H9 (cell line): ENCODE measurements at regions not wholly inside any gene's neighbourhood (a gene's known extent, or its start where the extent isn't known, plus 50 kb on each side); places are given as distances from the start of the nearest gene placed in this dataset.

ENCODE experiments used
- DNase-seq: peaks from one replicate; pipeline ENCODE4 v3.0.0-alpha.2; 2017
- H2AFZ ChIP-seq: one replicate; pipeline ENCODE4 v1.6.1; 2013; ENCODE audit warnings: mild to moderate bottlenecking, low read length, control low read depth, moderate library complexity
- H2AK5ac ChIP-seq: 2 replicates; pipeline ENCODE4 v1.6.1; 2013; ENCODE audit warnings: low read length, control low read depth, mixed read lengths; ENCODE audit not compliant: insufficient read length
- H2BK120ac ChIP-seq: one replicate; pipeline ENCODE4 v1.6.1; 2013; ENCODE audit warnings: low read depth, mild to moderate bottlenecking, low read length, control low read depth, inconsistent platforms; ENCODE audit not compliant: poor library complexity, severe bottlenecking
- H2BK12ac ChIP-seq: 2 replicates; pipeline ENCODE4 v1.6.1; 2013; ENCODE audit warnings: low read length, control low read depth, mixed read lengths, low read depth; ENCODE audit not compliant: insufficient read length
- H2BK15ac ChIP-seq: 2 replicates; pipeline ENCODE4 v1.6.1; 2013; ENCODE audit warnings: low read depth, low read length, control low read depth
- H2BK20ac ChIP-seq: one replicate; pipeline ENCODE4 v1.6.1; 2013; ENCODE audit warnings: low read depth, mild to moderate bottlenecking, low read length, control low read depth, inconsistent platforms; ENCODE audit not compliant: poor library complexity, severe bottlenecking
- H2BK5ac ChIP-seq: 2 replicates; pipeline ENCODE4 v1.6.1; 2013; ENCODE audit warnings: low read length, control low read depth, mixed read lengths; ENCODE audit not compliant: insufficient read length
- H3K14ac ChIP-seq: 2 replicates; pipeline ENCODE4 v1.6.1; 2013; ENCODE audit warnings: low read length, control low read depth; ENCODE audit not compliant: insufficient read depth
- H3K18ac ChIP-seq: 2 replicates; pipeline ENCODE4 v1.6.1; 2013; ENCODE audit warnings: low read depth, mild to moderate bottlenecking, mixed read lengths, low read length, control low read depth; ENCODE audit not compliant: insufficient read length
- H3K23ac ChIP-seq: 2 replicates; pipeline ENCODE4 v1.6.1; 2013; ENCODE audit warnings: low read length, control low read depth, mixed read lengths, low read depth; ENCODE audit not compliant: insufficient read length
- H3K23me2 ChIP-seq: 2 replicates; pipeline ENCODE4 v1.6.1; 2013; ENCODE audit warnings: low read depth, mild to moderate bottlenecking, mixed read lengths, low read length, control low read depth; ENCODE audit not compliant: insufficient read length, poor library complexity, severe bottlenecking
- H3K27ac ChIP-seq: 2 replicates; pipeline ENCODE4 v1.5.1; 2013; ENCODE audit warnings: low read length, control low read depth, mixed read lengths, low read depth; ENCODE audit not compliant: insufficient read length
- H3K27me3 ChIP-seq: 2 replicates; pipeline ENCODE4 v1.6.1; 2013; ENCODE audit warnings: low read length, control low read depth, inconsistent platforms; ENCODE audit not compliant: insufficient read depth
- H3K4ac ChIP-seq: 2 replicates; pipeline ENCODE4 v1.6.1; 2013; ENCODE audit warnings: low read depth, mild to moderate bottlenecking, control low read depth, inconsistent platforms, low read length, moderate library complexity
- H3K4me1 ChIP-seq: 2 replicates; pipeline ENCODE4 v1.6.1; 2013; ENCODE audit warnings: low read length, control low read depth, inconsistent platforms; ENCODE audit not compliant: insufficient read depth
- H3K4me2 ChIP-seq: 2 replicates; pipeline ENCODE4 v1.6.1; 2013; ENCODE audit warnings: low read length, control low read depth, mixed read lengths; ENCODE audit not compliant: insufficient read length, insufficient read depth
- H3K56ac ChIP-seq: 2 replicates; pipeline ENCODE4 v1.6.1; 2013; ENCODE audit warnings: low read depth, mild to moderate bottlenecking, mixed read lengths, low read length, control low read depth; ENCODE audit not compliant: insufficient read length
- H3K79me1 ChIP-seq: 2 replicates; pipeline ENCODE4 v1.6.1; 2013; ENCODE audit warnings: low read depth, mild to moderate bottlenecking, moderate library complexity, low read length, control low read depth, inconsistent platforms; ENCODE audit not compliant: insufficient read depth, poor library complexity, severe bottlenecking
- H3K79me2 ChIP-seq: 2 replicates; pipeline ENCODE4 v1.6.1; 2013; ENCODE audit warnings: low read length, control low read depth, inconsistent platforms; ENCODE audit not compliant: insufficient read depth
- H3K9ac ChIP-seq: 2 replicates; pipeline ENCODE4 v1.6.1; 2013; ENCODE audit warnings: low read length, control low read depth, mixed read lengths; ENCODE audit not compliant: insufficient read length; ENCODE audit errors: extremely low read depth
- H3K9me3 ChIP-seq: one replicate; pipeline ENCODE4 v1.6.1; 2013; ENCODE audit warnings: low read depth, low read length, inconsistent platforms; ENCODE audit not compliant: control insufficient read depth
- H3T11ph ChIP-seq: one replicate; pipeline ENCODE4 v1.6.1; 2013; ENCODE audit warnings: mild to moderate bottlenecking, low read length, control low read depth, inconsistent platforms
- H4K20me1 ChIP-seq: one replicate; pipeline ENCODE4 v1.6.1; 2013; ENCODE audit not compliant: control insufficient read depth, insufficient read length, insufficient read depth
- H4K5ac ChIP-seq: 2 replicates; pipeline ENCODE4 v1.6.1; 2013; ENCODE audit warnings: low read depth, mild to moderate bottlenecking, mixed read lengths, low read length, control low read depth; ENCODE audit not compliant: insufficient read length
- H4K8ac ChIP-seq: replicated peaks from 2 replicates; pipeline ENCODE4 v1.6.1; 2013; ENCODE audit warnings: low read length, control low read depth, mixed read lengths, low read depth; ENCODE audit not compliant: insufficient read length
- H4K91ac ChIP-seq: 2 replicates; pipeline ENCODE4 v1.6.1; 2013; ENCODE audit warnings: low read depth, mild to moderate bottlenecking, moderate library complexity, mixed read lengths, low read length, control low read depth; ENCODE audit not compliant: insufficient read length
- H3K27ac Mint-ChIP-seq, 3 experiments: 2 replicates in 2 of 3; 3 replicates in 1 of 3; pipeline ENCODE4 v1.8.0; 2020 to 2021; ENCODE audit warnings: mixed read lengths in 3 of 3, mild to moderate bottlenecking in 1 of 3, moderate library complexity in 1 of 3
- H3K27me3 Mint-ChIP-seq: 2 replicates; pipeline ENCODE4 v1.8.0; 2021; ENCODE audit warnings: low read depth, mild to moderate bottlenecking, moderate library complexity, mixed read lengths
- H3K36me3 Mint-ChIP-seq, 3 experiments: 2 replicates in 2 of 3; 3 replicates in 1 of 3; pipeline ENCODE4 v1.8.0; 2020 to 2021; ENCODE audit warnings: low read depth in 3 of 3, mixed read lengths in 3 of 3; ENCODE audit not compliant: insufficient read depth in 1 of 3
- H3K4me1 Mint-ChIP-seq, 2 experiments: 2 replicates each; pipeline ENCODE4 v1.8.0; 2020; ENCODE audit warnings: mixed read lengths in 2 of 2
- H3K4me3 Mint-ChIP-seq, 2 experiments: 2 replicates in 1 of 2; 3 replicates in 1 of 2; pipeline ENCODE4 v1.8.0; 2020 to 2021; ENCODE audit warnings: mild to moderate bottlenecking in 2 of 2, mixed read lengths in 2 of 2, moderate library complexity in 1 of 2
- H3K9me3 Mint-ChIP-seq, 2 experiments: 2 replicates in 1 of 2; 3 replicates in 1 of 2; pipeline ENCODE4 v1.8.0; 2020; ENCODE audit warnings: mild to moderate bottlenecking in 2 of 2, mixed read lengths in 2 of 2, moderate library complexity in 1 of 2
- CTCF ChIP-seq: fragments of 200-600 bp; sonication (generic); conservative IDR thresholded peaks from 3 replicates; pipeline ENCODE4 v1.8.0; 2021; ENCODE audit warnings: antibody characterized with exemption, mild to moderate bottlenecking
- WGBS: extraction: QIAGEN DNeasy Blood & Tissue Kit; methylation state at CpG from one replicate; pipeline ENCODE4 v1.1.7; 2013; ENCODE audit warnings: missing lambda C conversion rate, low lambda C conversion rate, mixed read lengths; ENCODE audit not compliant: insufficient read length; ENCODE audit errors: extremely low coverage; 5-methylcytosine and 5-hydroxymethylcytosine counted together

GRCh38 chr6:900716-901605 lies 208.0 kb upstream of the EXOC2 start:
- H2BK20ac ChIP-seq: no peak overlapping the region
- no peak overlapping the region for H3K18ac ChIP-seq
- no peak overlapping the region for H4K8ac ChIP-seq
- H3K9me3 Mint-ChIP-seq: peaks cover 0 to 3% of the 10 kb centered on the region in 2 experiments; a peak in 1 of 5 replicates
- no peak overlapping the region for H3K14ac ChIP-seq
- H3K27me3 Mint-ChIP-seq: peaks cover 7% of the 10 kb centered on the region
- H3K9ac ChIP-seq: no peak overlapping the region
- H4K5ac ChIP-seq: no peak overlapping the region
- no peak overlapping the region for H2BK120ac ChIP-seq
- no peaks in the 10 kb centered on the region for H3K27me3 ChIP-seq
- no peaks in the 10 kb centered on the region for H3K4me1 Mint-ChIP-seq
- no peak overlapping the region for H3K27ac ChIP-seq
- H4K91ac ChIP-seq: no peak overlapping the region
- no peaks in the 10 kb centered on the region for H3K9me3 ChIP-seq
- no peak for TF ChIP-seq CTCF
- H2BK5ac ChIP-seq: no peak overlapping the region
- no peak overlapping the region for H2AFZ ChIP-seq
- H3K23me2 ChIP-seq: no peaks in the 10 kb centered on the region
- no CpG with 5 or more reads among the region's 24 CpGs for WGBS
- H3K4ac ChIP-seq: no peak overlapping the region
- H3K4me1 ChIP-seq: no peaks in the 10 kb centered on the region
- H3T11ph ChIP-seq: no peak overlapping the region
- no peak overlapping the region for H3K23ac ChIP-seq
- DNase-seq: no peak
- H3K4me3 Mint-ChIP-seq: no peak overlapping the region
- no peak overlapping the region for H3K56ac ChIP-seq
- no peaks in the 10 kb centered on the region; a peak in 2 of 7 replicates for H3K36me3 Mint-ChIP-seq
- no peak overlapping the region for H3K4me2 ChIP-seq
- no peaks in the 10 kb centered on the region for H3K79me1 ChIP-seq
- H2BK15ac ChIP-seq: no peak overlapping the region
- peak overlapping the region in 1 of 3 experiments; percentile 63; a peak in 1 of 7 replicates for H3K27ac Mint-ChIP-seq
- H3K79me2 ChIP-seq: no peaks in the 10 kb centered on the region
- H2BK12ac ChIP-seq: no peak overlapping the region
- H4K20me1 ChIP-seq: no peaks in the 10 kb centered on the region
- H2AK5ac ChIP-seq: no peak overlapping the region
